Lower lobe of right lung (tissue), 2 donors: ENCODE measurements at regions not wholly inside any gene's neighbourhood (a gene's known extent, or its start where the extent isn't known, plus 50 kb on each side); places are given as distances from the start of the nearest gene placed in this dataset.
"Not testable (repeated sequence)": the region's sequence is repeated elsewhere in the genome, so short reads cannot be mapped to it uniquely, and the experiment has no call there.

Experiments
- ATAC-seq, 2 donors: fragments of 200-7000 bp; cut with Tn5 transposase; one replicate each; pipeline ENCODE4 v1.9.1; 2020 to 2022; ENCODE audit warnings: mild to moderate bottlenecking in 2 of 2, moderate library complexity in 2 of 2
- DNase-seq: peaks from one replicate; pipeline ENCODE4 v3.0.0-alpha.2; 2020
- H3K27ac ChIP-seq: fragments of 200-600 bp; one replicate; pipeline ENCODE4 v1.8.0; 2022
- H3K27me3 ChIP-seq: fragments of 200-600 bp; one replicate; pipeline ENCODE4 v1.8.0; 2022; ENCODE audit warnings: low read depth
- H3K36me3 ChIP-seq: fragments of 200-600 bp; one replicate; pipeline ENCODE4 v1.8.0; 2022; ENCODE audit warnings: mild to moderate bottlenecking
- H3K4me1 ChIP-seq: fragments of 200-600 bp; one replicate; pipeline ENCODE4 v1.8.0; 2022
- H3K4me3 ChIP-seq: fragments of 200-600 bp; one replicate; pipeline ENCODE4 v1.8.0; 2022; ENCODE audit warnings: mild to moderate bottlenecking
- H3K9me3 ChIP-seq: fragments of 200-600 bp; one replicate; pipeline ENCODE4 v1.8.0; 2022
- intact Hi-C: fragments of 100-400 bp; cut with DNase I; formaldehyde crosslinking; loops from one replicate; pipeline ENCODE4 v1.11.0; 2022
- TF ChIP-seq, protein P1 (sequence below): fragments of 200-600 bp; IDR thresholded peaks from one replicate; pipeline ENCODE4 v1.8.0; 2022; ENCODE audit warnings: antibody characterized with exemption, mild to moderate bottlenecking
- donor health status: DM: no; HTN: yes; CAD: no; lungs with severe emphysema.

DNA sequence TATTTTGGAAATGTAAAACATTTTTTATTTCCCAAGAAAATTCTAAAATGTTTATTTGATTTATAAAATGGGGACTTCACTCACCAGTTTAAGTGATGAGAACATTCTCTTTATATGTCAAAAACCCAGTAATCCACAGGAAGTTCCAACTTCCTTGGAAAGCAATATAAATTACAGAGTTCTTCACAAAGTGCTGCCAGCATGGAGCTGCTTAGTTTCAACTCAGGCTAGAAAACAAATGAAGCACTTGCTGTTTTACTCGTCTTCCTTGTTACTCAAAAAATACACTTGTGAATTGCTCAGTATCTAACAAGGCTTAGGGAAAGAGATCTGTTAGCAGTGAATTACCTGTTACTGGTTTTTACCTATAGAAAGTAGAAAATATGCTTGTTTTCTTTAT is 942.7 kb upstream of the MDGA2 start:
- intact Hi-C loops = no loop called here
- no peak for ATAC-seq

DNA sequence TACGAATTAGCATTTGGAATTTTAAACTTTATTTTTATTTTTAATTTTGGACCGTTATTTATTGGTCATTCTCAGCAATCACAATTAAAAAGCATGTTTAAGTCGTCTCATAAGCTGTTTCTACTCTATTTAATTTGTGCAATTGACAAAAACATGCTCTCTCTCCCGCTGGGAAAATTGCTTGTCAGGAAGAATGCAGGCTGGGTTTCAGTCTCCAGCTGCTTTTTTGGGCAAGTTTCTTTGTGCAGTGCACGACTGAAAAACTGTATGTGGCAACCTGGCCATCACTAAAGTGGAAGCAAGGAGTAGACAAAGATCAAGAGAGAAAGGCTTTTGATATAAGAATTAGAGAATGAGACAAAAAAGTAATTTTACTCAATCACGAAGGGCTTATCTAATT is 941.5 kb upstream of the MDGA2 start:
- intact Hi-C loops = no loop called here
- Histone ChIP-seq H3K9me3 (no peaks in the 10 kb centered on the region), H3K27me3 (no peaks in the 10 kb centered on the region), H3K4me1 (no peaks in the 10 kb centered on the region), H3K27ac (no peak overlapping the region), H3K4me3 (no peak overlapping the region), H3K36me3 (no peaks in the 10 kb centered on the region)
- TF ChIP-seq, protein P1, sequence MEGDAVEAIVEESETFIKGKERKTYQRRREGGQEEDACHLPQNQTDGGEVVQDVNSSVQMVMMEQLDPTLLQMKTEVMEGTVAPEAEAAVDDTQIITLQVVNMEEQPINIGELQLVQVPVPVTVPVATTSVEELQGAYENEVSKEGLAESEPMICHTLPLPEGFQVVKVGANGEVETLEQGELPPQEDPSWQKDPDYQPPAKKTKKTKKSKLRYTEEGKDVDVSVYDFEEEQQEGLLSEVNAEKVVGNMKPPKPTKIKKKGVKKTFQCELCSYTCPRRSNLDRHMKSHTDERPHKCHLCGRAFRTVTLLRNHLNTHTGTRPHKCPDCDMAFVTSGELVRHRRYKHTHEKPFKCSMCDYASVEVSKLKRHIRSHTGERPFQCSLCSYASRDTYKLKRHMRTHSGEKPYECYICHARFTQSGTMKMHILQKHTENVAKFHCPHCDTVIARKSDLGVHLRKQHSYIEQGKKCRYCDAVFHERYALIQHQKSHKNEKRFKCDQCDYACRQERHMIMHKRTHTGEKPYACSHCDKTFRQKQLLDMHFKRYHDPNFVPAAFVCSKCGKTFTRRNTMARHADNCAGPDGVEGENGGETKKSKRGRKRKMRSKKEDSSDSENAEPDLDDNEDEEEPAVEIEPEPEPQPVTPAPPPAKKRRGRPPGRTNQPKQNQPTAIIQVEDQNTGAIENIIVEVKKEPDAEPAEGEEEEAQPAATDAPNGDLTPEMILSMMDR = no peak
- no peak for ATAC-seq
- no peak for DNase-seq

More for the DNA sequence above, 942.7 kb upstream of the MDGA2 start:
- Histone ChIP-seq H3K27me3 (no peaks in the 10 kb centered on the region), H3K36me3 (no peaks in the 10 kb centered on the region), H3K9me3 (no peaks in the 10 kb centered on the region), H3K27ac (no peak overlapping the region), H3K4me3 (no peak overlapping the region), H3K4me1 (no peaks in the 10 kb centered on the region)
- DNase-seq = no peak
- TF ChIP-seq, protein P1 = no peak

DNA sequence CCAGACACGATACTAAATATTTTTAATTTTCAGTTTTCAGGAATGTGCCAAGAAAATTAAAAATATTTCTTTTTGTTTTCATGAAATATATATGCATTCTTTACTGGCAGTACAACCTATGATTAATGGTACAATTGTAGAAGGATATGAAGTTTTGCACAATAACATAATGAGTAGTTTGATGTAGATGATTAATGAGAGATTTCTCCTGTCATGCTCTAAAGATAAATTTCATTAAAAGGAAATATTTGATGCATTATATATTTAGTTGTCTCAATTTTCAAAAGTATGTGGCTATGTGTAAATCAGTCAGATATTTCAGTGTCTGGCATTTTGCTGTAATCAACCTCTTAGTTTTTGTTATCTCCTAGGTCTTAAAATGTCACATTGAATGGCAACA is 940.2 kb upstream of the MDGA2 start:
- TF ChIP-seq, protein P1 = no peak
- no peaks in the 10 kb centered on the region for H3K9me3 ChIP-seq
- no peaks in the 10 kb centered on the region for H3K27me3 ChIP-seq
- no peak overlapping the region for H3K4me3 ChIP-seq
- intact Hi-C loops = no loop called here
- H3K27ac ChIP-seq = no peak overlapping the region
- no peak for ATAC-seq
- H3K36me3 ChIP-seq = no peaks in the 10 kb centered on the region
- DNase-seq = no peak
- H3K4me1 ChIP-seq = no peaks in the 10 kb centered on the region

DNA sequence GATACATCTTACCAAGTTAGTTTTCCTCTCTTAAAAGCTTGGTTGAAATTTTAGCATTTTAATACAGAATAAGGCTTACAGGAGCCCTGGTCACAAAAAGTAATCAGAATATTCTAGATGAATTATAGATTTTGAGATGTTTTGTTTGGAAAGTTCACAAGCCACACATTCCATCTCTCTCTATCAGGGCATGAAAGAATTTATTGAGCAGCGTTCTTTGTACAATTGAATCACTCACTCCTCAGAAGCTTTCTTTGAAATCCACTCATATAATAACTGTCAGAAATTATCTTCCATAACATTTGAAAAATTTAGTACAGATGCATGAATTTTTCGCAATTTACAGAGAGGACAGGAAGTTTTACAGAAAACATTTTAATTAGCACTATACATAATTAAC is 938.6 kb upstream of the MDGA2 start:
- no peak overlapping the region for H3K27ac ChIP-seq
- H3K4me3 ChIP-seq = no peak overlapping the region
- no peaks in the 10 kb centered on the region for H3K9me3 ChIP-seq
- TF ChIP-seq, protein P1 = no peak
- DNase-seq (no peak), ATAC-seq (no peak)
- no peaks in the 10 kb centered on the region for H3K27me3 ChIP-seq
- no peaks in the 10 kb centered on the region for H3K4me1 ChIP-seq
- no peaks in the 10 kb centered on the region for H3K36me3 ChIP-seq
- intact Hi-C loops = no loop called here

DNA sequence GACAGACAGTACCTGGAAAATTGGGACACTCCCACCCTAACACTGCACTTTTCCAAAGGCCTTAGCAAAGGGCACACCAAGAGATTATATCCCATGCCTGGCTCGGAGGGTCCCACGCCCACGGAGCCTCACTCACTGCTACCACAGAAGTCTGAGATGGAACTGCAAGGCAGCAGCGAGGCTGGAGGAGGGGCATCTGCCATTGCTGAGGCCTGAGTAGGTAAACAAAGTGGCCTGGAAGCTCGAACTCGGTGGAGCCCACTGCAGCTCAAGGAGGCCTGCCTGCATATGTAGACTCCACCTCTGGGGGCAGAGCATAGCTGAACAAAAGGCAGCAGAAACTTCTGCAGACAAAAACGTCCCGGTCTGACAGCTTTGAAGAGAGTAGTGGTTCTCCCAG is 931.6 kb upstream of the MDGA2 start:
- H3K4me1 ChIP-seq, H3K4me3 ChIP-seq, H3K9me3 ChIP-seq, ATAC-seq, H3K36me3 ChIP-seq, H3K27ac ChIP-seq, H3K27me3 ChIP-seq, intact Hi-C loops, DNase-seq: not testable (repeated sequence)

DNA sequence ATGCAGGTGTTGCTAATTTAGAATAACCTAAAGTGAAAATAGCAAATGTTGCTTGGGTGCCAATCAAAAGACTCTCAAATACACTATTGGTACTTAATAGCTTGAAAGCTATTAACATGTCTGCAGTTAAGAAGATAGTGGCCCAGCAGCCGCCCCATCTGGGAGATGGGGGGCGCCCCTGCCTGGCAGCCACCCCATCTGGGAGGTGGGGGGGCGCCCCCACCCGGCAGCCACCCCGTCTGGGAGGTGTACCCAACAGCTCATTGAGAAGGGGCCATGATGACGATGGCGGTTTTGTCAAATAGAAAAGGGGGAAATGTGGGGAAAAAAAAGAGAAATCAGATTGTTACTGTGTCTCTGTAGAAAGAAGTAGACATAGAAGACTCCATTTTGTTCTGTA is 923.1 kb upstream of the MDGA2 start:
- H3K27me3 ChIP-seq = no peaks in the 10 kb centered on the region
- no peak for DNase-seq
- no peak overlapping the region for H3K27ac ChIP-seq
- no peak overlapping the region for H3K4me3 ChIP-seq
- no peak for ATAC-seq
- H3K36me3 ChIP-seq = no peaks in the 10 kb centered on the region
- H3K4me1 ChIP-seq = no peaks in the 10 kb centered on the region
- intact Hi-C loops = no loop called here
- H3K9me3 ChIP-seq = no peaks in the 10 kb centered on the region
- TF ChIP-seq, protein P1 = no peak
